CD4-positive, alpha-beta T cell (primary cell): ENCODE measurements at regions not wholly inside any gene's neighbourhood (a gene's known extent, or its start where the extent isn't known, plus 50 kb on each side); places are given as distances from the start of the nearest gene placed in this dataset.

Experiments used
- ATAC-seq: fragments of 200-7000 bp; cut with Tn5 transposase; one replicate; pipeline ENCODE4 v1.10.0; 2022; ENCODE audit warnings: mild to moderate bottlenecking; ENCODE audit not compliant: poor library complexity
- CTCF ChIA-PET: fragments of 350-600 bp; sonication (Branson Sonifier 250); formaldehyde crosslinking; loops from one replicate; lab custom pipeline; 2021; ENCODE audit warnings: antibody characterized with exemption, inconsistent platforms; lab: Charles Lee
- POLR2A ChIA-PET: fragments of 350-600 bp; sonication (Branson Sonifier 250); formaldehyde crosslinking; loops from one replicate; lab custom pipeline; 2021; ENCODE audit warnings: antibody characterized with exemption, inconsistent platforms; lab: Charles Lee
- DNase-seq, 14 experiments: peaks; one replicate each; pipeline ENCODE4 v3.0.0-alpha.2; 2013 to 2020; ENCODE audit warnings: mixed read lengths in 2 of 14
- H3K27ac ChIP-seq, 2 donors: one replicate each; pipeline versions ENCODE4 v1.5.1 to v1.7.0; 2013; ENCODE audit warnings: low read length in 2 of 2, low read depth in 1 of 2, mild to moderate bottlenecking in 1 of 2
- H3K27me3 ChIP-seq, 2 experiments: 1 replicate in 1 of 2; 2 replicates in 1 of 2; pipeline versions ENCODE4 v1.6.1 to v1.7.0; 2013; ENCODE audit warnings: low read length in 2 of 2, control low read depth in 1 of 2, mild to moderate bottlenecking in 1 of 2, moderate library complexity in 1 of 2; ENCODE audit not compliant: insufficient read depth in 2 of 2, control insufficient read depth in 1 of 2
- H3K36me3 ChIP-seq: one replicate; pipeline ENCODE4 v1.6.1; 2013; ENCODE audit warnings: low read length, control low read depth; ENCODE audit not compliant: insufficient read depth
- H3K4me1 ChIP-seq: one replicate; pipeline ENCODE4 v1.6.1; 2013; ENCODE audit warnings: low read length, control low read depth; ENCODE audit not compliant: insufficient read depth
- H3K4me3 ChIP-seq: one replicate; pipeline ENCODE4 v1.5.1; 2013; ENCODE audit warnings: mild to moderate bottlenecking, low read length, moderate library complexity
- H3K9me3 ChIP-seq, 2 experiments: 1 replicate in 1 of 2; 2 replicates in 1 of 2; pipeline versions ENCODE4 v1.6.1 to v1.7.0; 2013; ENCODE audit warnings: low read length in 2 of 2, mild to moderate bottlenecking in 2 of 2, control low read depth in 1 of 2, moderate library complexity in 1 of 2; ENCODE audit not compliant: control insufficient read depth in 1 of 2, insufficient read depth in 1 of 2
- H3K27ac Mint-ChIP-seq: one replicate; pipeline ENCODE4 v1.8.0; 2020; ENCODE audit warnings: mixed read lengths
- H3K27me3 Mint-ChIP-seq: one replicate; pipeline ENCODE4 v1.8.0; 2021; ENCODE audit warnings: mixed read lengths
- H3K36me3 Mint-ChIP-seq: one replicate; pipeline ENCODE4 v1.8.0; 2021; ENCODE audit warnings: low read depth, mixed read lengths
- H3K4me1 Mint-ChIP-seq: one replicate; pipeline ENCODE4 v1.8.0; 2021; ENCODE audit warnings: low read depth, mixed read lengths
- H3K4me3 Mint-ChIP-seq: one replicate; pipeline ENCODE4 v1.8.0; 2020; ENCODE audit warnings: mild to moderate bottlenecking, mixed read lengths
- H3K9me3 Mint-ChIP-seq: one replicate; pipeline ENCODE4 v1.8.0; 2020; ENCODE audit warnings: mixed read lengths
- intact Hi-C, 2 experiments: fragments of 100-400 bp; cut with DNase I in 1 of 2; cut with micrococcal nuclease in 1 of 2; formaldehyde crosslinking; loops; one replicate each; pipeline versions ENCODE4 v1.15.1 to v1.9.0; 2023 to 2025; cut with DNase I, micrococcal nuclease
- TF ChIP-seq, protein P1 (sequence below): fragments of 200-600 bp; IDR thresholded peaks from one replicate; pipeline ENCODE4 v1.8.0; 2022; ENCODE audit warnings: antibody characterized with exemption, mild to moderate bottlenecking

DNA sequence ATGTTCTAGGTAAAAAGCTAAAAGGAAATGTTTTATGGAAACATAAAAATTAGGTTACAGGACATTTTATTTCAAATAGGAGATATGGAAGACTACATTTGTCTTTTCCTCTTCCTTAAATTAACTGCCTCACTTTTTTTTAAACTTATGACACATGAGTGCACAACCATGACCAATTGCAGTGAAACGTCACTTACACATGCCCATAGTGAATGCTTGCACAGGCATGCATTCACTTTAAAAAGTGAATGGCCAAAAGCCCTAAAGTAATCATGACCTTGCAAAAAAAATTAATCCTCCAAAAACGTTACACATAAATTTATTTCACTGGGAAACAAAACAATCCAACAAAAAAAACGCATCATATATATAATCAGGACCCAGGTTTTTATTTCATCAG lies 343.2 kb upstream of the TMTC1 start:
- Mint-ChIP-seq H3K4me3 (no peak overlapping the region), H3K27me3 (no peaks in the 10 kb centered on the region), H3K27ac (no peak overlapping the region), H3K36me3 (no peaks in the 10 kb centered on the region), H3K9me3 (peaks cover 7% of the 10 kb centered on the region), H3K4me1 (no peaks in the 10 kb centered on the region)
- TF ChIP-seq, protein P1, sequence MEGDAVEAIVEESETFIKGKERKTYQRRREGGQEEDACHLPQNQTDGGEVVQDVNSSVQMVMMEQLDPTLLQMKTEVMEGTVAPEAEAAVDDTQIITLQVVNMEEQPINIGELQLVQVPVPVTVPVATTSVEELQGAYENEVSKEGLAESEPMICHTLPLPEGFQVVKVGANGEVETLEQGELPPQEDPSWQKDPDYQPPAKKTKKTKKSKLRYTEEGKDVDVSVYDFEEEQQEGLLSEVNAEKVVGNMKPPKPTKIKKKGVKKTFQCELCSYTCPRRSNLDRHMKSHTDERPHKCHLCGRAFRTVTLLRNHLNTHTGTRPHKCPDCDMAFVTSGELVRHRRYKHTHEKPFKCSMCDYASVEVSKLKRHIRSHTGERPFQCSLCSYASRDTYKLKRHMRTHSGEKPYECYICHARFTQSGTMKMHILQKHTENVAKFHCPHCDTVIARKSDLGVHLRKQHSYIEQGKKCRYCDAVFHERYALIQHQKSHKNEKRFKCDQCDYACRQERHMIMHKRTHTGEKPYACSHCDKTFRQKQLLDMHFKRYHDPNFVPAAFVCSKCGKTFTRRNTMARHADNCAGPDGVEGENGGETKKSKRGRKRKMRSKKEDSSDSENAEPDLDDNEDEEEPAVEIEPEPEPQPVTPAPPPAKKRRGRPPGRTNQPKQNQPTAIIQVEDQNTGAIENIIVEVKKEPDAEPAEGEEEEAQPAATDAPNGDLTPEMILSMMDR, result no peak
- Histone ChIP-seq H3K27ac (no peak overlapping the region), H3K4me3 (no peak overlapping the region), H3K27me3 (no peaks in the 10 kb centered on the region), H3K36me3 (no peaks in the 10 kb centered on the region), H3K4me1 (no peaks in the 10 kb centered on the region), H3K9me3 (no peaks in the 10 kb centered on the region)
- ChIA-PET CTCF (no interaction called here), POLR2A (no interaction called here)
- intact Hi-C loops, result no loop called here
- ATAC-seq (no peak), DNase-seq (no peak)

DNA sequence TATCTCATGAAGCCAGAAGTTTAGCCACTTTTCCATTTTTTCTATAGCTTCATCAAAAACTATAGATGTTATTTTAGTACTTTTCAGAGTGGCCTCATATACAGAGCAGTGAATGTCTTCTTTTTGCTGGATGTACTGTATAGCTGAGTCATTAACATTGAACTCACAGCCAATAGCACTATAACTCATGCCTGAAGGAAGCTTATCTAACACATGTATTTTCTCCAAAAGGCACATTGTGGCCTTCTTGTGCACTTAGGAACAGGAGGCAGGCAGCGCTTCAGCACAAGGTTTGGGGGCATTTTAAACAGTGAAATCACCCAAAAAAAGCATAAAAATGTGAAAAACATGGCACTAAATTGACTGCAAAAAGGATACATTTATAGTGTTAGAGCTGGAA lies 336.8 kb upstream of the TMTC1 start:
- H3K27me3 ChIP-seq, result no peaks in the 10 kb centered on the region
- CTCF ChIA-PET, result no interaction called here
- intact Hi-C loops, result no loop called here
- no peaks in the 10 kb centered on the region for H3K27me3 Mint-ChIP-seq
- no peak overlapping the region for H3K27ac Mint-ChIP-seq
- H3K4me1 Mint-ChIP-seq, result no peaks in the 10 kb centered on the region
- peaks cover 14% of the 10 kb centered on the region for H3K9me3 Mint-ChIP-seq
- DNase-seq (no peak), ATAC-seq (no peak)
- H3K36me3 ChIP-seq, result no peaks in the 10 kb centered on the region
- no peaks in the 10 kb centered on the region for H3K36me3 Mint-ChIP-seq
- no peak overlapping the region for H3K27ac ChIP-seq
- TF ChIP-seq, protein P1, result no peak
- H3K4me3 ChIP-seq, result no peak overlapping the region
- H3K4me1 ChIP-seq, result no peaks in the 10 kb centered on the region
- H3K4me3 Mint-ChIP-seq, result no peak overlapping the region
- POLR2A ChIA-PET, result no interaction called here
- H3K9me3 ChIP-seq, result peaks cover 0 to 13% of the 10 kb centered on the region in 2 experiments

DNA sequence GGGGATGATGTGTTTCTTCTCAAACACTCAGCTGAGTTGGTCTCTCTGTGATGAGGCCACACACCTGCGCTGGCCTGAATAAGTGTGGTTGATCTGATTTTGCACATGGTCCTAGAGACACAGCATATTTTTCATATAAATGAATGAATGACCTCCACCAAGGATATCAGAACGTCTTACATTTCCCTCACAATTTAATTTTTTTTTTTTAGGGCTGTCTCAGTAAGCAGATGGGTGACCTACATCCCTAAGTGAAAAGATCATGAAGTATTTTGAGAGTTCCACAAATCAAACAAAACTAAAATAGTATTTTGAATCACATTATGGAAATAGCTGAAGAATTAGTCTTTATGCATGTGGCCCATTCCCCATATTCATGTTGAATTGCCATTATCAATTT lies 333.7 kb upstream of the TMTC1 start:
- H3K9me3 ChIP-seq, result peaks cover 0 to 13% of the 10 kb centered on the region in 2 experiments
- ATAC-seq (no peak), DNase-seq (no peak)
- Mint-ChIP-seq H3K27ac (no peak overlapping the region), H3K27me3 (no peaks in the 10 kb centered on the region), H3K9me3 (peaks cover 13% of the 10 kb centered on the region), H3K4me1 (no peaks in the 10 kb centered on the region), H3K36me3 (no peaks in the 10 kb centered on the region), H3K4me3 (no peak overlapping the region)
- intact Hi-C loops, result no loop called here
- TF ChIP-seq, protein P1, result no peak
- no peak overlapping the region for H3K4me3 ChIP-seq
- CTCF ChIA-PET, result no interaction called here
- H3K36me3 ChIP-seq, result no peaks in the 10 kb centered on the region
- H3K4me1 ChIP-seq, result no peaks in the 10 kb centered on the region
- H3K27me3 ChIP-seq, result no peaks in the 10 kb centered on the region
- no peak overlapping the region for H3K27ac ChIP-seq
- POLR2A ChIA-PET, result no interaction called here
